Trophoblast cell (in vitro differentiated cells and primary cell): ENCODE measurements at regions not wholly inside any gene's neighbourhood (a gene's known extent, or its start where the extent isn't known, plus 50 kb on each side); places are given as distances from the start of the nearest gene placed in this dataset.
A peak's percentile ranks its signal among the peaks of the same experiment; 100 is the strongest.
"Not testable (repeated sequence)": the region's sequence is repeated elsewhere in the genome, so short reads cannot be mapped to it uniquely, and the experiment has no call there.

Source experiments
- DNase-seq, 2 donors: peaks; one replicate each; pipeline ENCODE4 v3.0.0-alpha.2; 2016
- H2AFZ ChIP-seq: 2 replicates; pipeline ENCODE4 v1.6.1; 2013; ENCODE audit warnings: low read length, moderate library complexity, mild to moderate bottlenecking; ENCODE audit not compliant: insufficient read depth, poor library complexity
- H2AK5ac ChIP-seq: 2 replicates; pipeline ENCODE4 v1.6.1; 2013; ENCODE audit warnings: mild to moderate bottlenecking, low read length
- H2BK120ac ChIP-seq: 2 replicates; pipeline ENCODE4 v1.6.1; 2013; ENCODE audit warnings: low read length, mild to moderate bottlenecking, moderate library complexity; ENCODE audit not compliant: insufficient read depth, poor library complexity
- H2BK12ac ChIP-seq: 2 replicates; pipeline ENCODE4 v1.6.1; 2013; ENCODE audit warnings: mild to moderate bottlenecking, low read length, moderate library complexity
- H2BK5ac ChIP-seq: 2 replicates; pipeline ENCODE4 v1.6.1; 2013; ENCODE audit warnings: low read length, low read depth, moderate library complexity, mild to moderate bottlenecking; ENCODE audit not compliant: poor library complexity
- H3K14ac ChIP-seq: 2 replicates; pipeline ENCODE4 v1.6.1; 2013; ENCODE audit warnings: mild to moderate bottlenecking, low read length
- H3K18ac ChIP-seq: 2 replicates; pipeline ENCODE4 v1.6.1; 2013; ENCODE audit warnings: mild to moderate bottlenecking, low read length
- H3K23ac ChIP-seq: 2 replicates; pipeline ENCODE4 v1.6.1; 2013; ENCODE audit warnings: low read length
- H3K27ac ChIP-seq: 2 replicates; pipeline ENCODE4 v1.5.1; 2013; ENCODE audit warnings: low read depth, mild to moderate bottlenecking, inconsistent platforms, low read length, moderate library complexity
- H3K27me3 ChIP-seq: 2 replicates; pipeline ENCODE4 v1.6.1; 2013; ENCODE audit warnings: inconsistent platforms, mild to moderate bottlenecking, low read length, moderate library complexity; ENCODE audit not compliant: insufficient read depth
- H3K36me3 ChIP-seq, 2 experiments: 1 replicate in 1 of 2; 2 replicates in 1 of 2; pipeline ENCODE4 v1.6.1; 2013; ENCODE audit warnings: low read length in 2 of 2, mild to moderate bottlenecking in 2 of 2, moderate library complexity in 1 of 2; ENCODE audit not compliant: insufficient read depth in 2 of 2, control insufficient read depth in 1 of 2
- H3K4ac ChIP-seq: 2 replicates; pipeline ENCODE4 v1.6.1; 2013; ENCODE audit warnings: low read depth, mild to moderate bottlenecking, low read length, moderate library complexity
- H3K4me1 ChIP-seq, 2 experiments: 1 replicate in 1 of 2; 2 replicates in 1 of 2; pipeline ENCODE4 v1.6.1; 2013; ENCODE audit warnings: low read length in 2 of 2, mild to moderate bottlenecking in 2 of 2, moderate library complexity in 1 of 2; ENCODE audit not compliant: insufficient read depth in 2 of 2, control insufficient read depth in 1 of 2
- H3K4me2 ChIP-seq: 2 replicates; pipeline ENCODE4 v1.6.1; 2013; ENCODE audit warnings: inconsistent platforms, mild to moderate bottlenecking, low read length, moderate library complexity
- H3K4me3 ChIP-seq: 2 replicates; pipeline ENCODE4 v1.5.1; 2013; ENCODE audit warnings: mild to moderate bottlenecking, low read depth, low read length, inconsistent platforms
- H3K79me1 ChIP-seq: one replicate; pipeline ENCODE4 v1.6.1; 2013; ENCODE audit warnings: low read length
- H3K79me2 ChIP-seq: 2 replicates; pipeline ENCODE4 v1.6.1; 2013; ENCODE audit warnings: low read length, mild to moderate bottlenecking; ENCODE audit not compliant: control insufficient read depth, insufficient read depth, poor library complexity
- H3K9ac ChIP-seq: 2 replicates; pipeline ENCODE4 v1.6.1; 2013; ENCODE audit warnings: mild to moderate bottlenecking, low read length
- H3K9me3 ChIP-seq: 2 replicates; pipeline ENCODE4 v1.6.1; 2013; ENCODE audit warnings: low read depth, mild to moderate bottlenecking, control low read depth, inconsistent platforms, low read length; ENCODE audit not compliant: insufficient read depth
- H4K12ac ChIP-seq: 2 replicates; pipeline ENCODE4 v1.6.1; 2013; ENCODE audit warnings: low read depth, mild to moderate bottlenecking, low read length, moderate library complexity
- H4K8ac ChIP-seq: 2 replicates; pipeline ENCODE4 v1.6.1; 2013; ENCODE audit warnings: low read depth, mild to moderate bottlenecking, low read length, moderate library complexity
- H4K91ac ChIP-seq: one replicate; pipeline ENCODE4 v1.6.1; 2013; ENCODE audit warnings: low read depth, mild to moderate bottlenecking, low read length, moderate library complexity
- WGBS: extraction: QIAGEN DNeasy Blood & Tissue Kit; methylation state at CpG from one replicate; pipeline ENCODE4 v1.1.7; 2013; ENCODE audit warnings: missing lambda C conversion rate; ENCODE audit not compliant: insufficient read length, insufficient coverage; ENCODE audit errors: extremely low coverage; 5-methylcytosine and 5-hydroxymethylcytosine counted together

GRCh38 chr9:63824804-63825203 lies 1460.2 kb downstream of the FOXD4L5 start:
- not testable (repeated sequence) for H3K4me1 ChIP-seq, DNase-seq, H3K79me1 ChIP-seq, H3K4me2 ChIP-seq, H4K91ac ChIP-seq, H4K12ac ChIP-seq, H3K27me3 ChIP-seq, H3K4me3 ChIP-seq, H2BK120ac ChIP-seq, H2BK12ac ChIP-seq, H3K14ac ChIP-seq, H2AK5ac ChIP-seq, H3K4ac ChIP-seq, H3K9ac ChIP-seq, H2AFZ ChIP-seq, H3K23ac ChIP-seq, H4K8ac ChIP-seq, H3K27ac ChIP-seq, H2BK5ac ChIP-seq, H3K79me2 ChIP-seq, H3K18ac ChIP-seq, H3K36me3 ChIP-seq
- no CpG with 5 or more reads among the region's 1 CpG for WGBS
- peaks cover 14% of the 10 kb centered on the region for H3K9me3 ChIP-seq

- not testable (repeated sequence) for H3K4me1 ChIP-seq, H4K91ac ChIP-seq, H2BK5ac ChIP-seq, H2AK5ac ChIP-seq, H4K8ac ChIP-seq, H3K79me1 ChIP-seq, H3K27ac ChIP-seq, H3K36me3 ChIP-seq, H2BK12ac ChIP-seq, H3K79me2 ChIP-seq, H2BK120ac ChIP-seq, H4K12ac ChIP-seq, H3K4ac ChIP-seq, H3K4me2 ChIP-seq, H2AFZ ChIP-seq, H3K27me3 ChIP-seq, H3K14ac ChIP-seq, DNase-seq, H3K18ac ChIP-seq
- 100% methylated on average over 2 of the region's 8 CpGs for WGBS
- H3K9me3 ChIP-seq = peaks cover 11% of the 10 kb centered on the region
- H3K4me3 ChIP-seq = peak overlapping the region; percentile 62
- H3K23ac ChIP-seq = peak overlapping the region; percentile 0
- peak overlapping the region; percentile 7 for H3K9ac ChIP-seq
Measured at GRCh38 chr9:63823375-63824201, 1461.4 kb downstream of the FOXD4L5 start.

- peaks cover 16% of the 10 kb centered on the region for H3K9me3 ChIP-seq
- H4K8ac ChIP-seq, H3K36me3 ChIP-seq, H3K27ac ChIP-seq, H3K79me1 ChIP-seq, H4K12ac ChIP-seq, H3K4ac ChIP-seq, H3K4me2 ChIP-seq, H3K18ac ChIP-seq, H2AFZ ChIP-seq, H2BK5ac ChIP-seq, H2BK120ac ChIP-seq, H3K9ac ChIP-seq, H2BK12ac ChIP-seq, H2AK5ac ChIP-seq, H4K91ac ChIP-seq, DNase-seq, H3K14ac ChIP-seq, H3K79me2 ChIP-seq, H3K27me3 ChIP-seq, H3K4me1 ChIP-seq: not testable (repeated sequence)
- H3K4me3 ChIP-seq = peak overlapping the region; percentile 62
- H3K23ac ChIP-seq = peak overlapping the region; percentile 59
- WGBS = no CpG with 5 or more reads among the region's 6 CpGs
Measured at GRCh38 chr9:63822615-63823374, 1462.2 kb downstream of the FOXD4L5 start.

- Histone ChIP-seq H3K27me3 (peaks cover 10% of the 10 kb centered on the region), H3K9me3 (peaks cover 26% of the 10 kb centered on the region)
- H3K4me2 ChIP-seq, H3K18ac ChIP-seq, H3K4ac ChIP-seq, H4K8ac ChIP-seq, H3K4me3 ChIP-seq, H3K27ac ChIP-seq, H2AK5ac ChIP-seq, H3K36me3 ChIP-seq, H3K23ac ChIP-seq, H2BK120ac ChIP-seq, H3K79me2 ChIP-seq, H3K14ac ChIP-seq, H2BK5ac ChIP-seq, H2AFZ ChIP-seq, H3K4me1 ChIP-seq, H3K9ac ChIP-seq, H4K91ac ChIP-seq, H4K12ac ChIP-seq, H3K79me1 ChIP-seq, H2BK12ac ChIP-seq: not testable (repeated sequence)
- peak in 1 of 2 donors; percentile 15 for DNase-seq
- WGBS = no CpG with 5 or more reads among the region's 10 CpGs
Measured at GRCh38 chr9:63821293-63821692, 1463.7 kb downstream of the FOXD4L5 start.
